Activated naive CD8-positive, alpha-beta T cell (primary cell): ENCODE measurements at regions not wholly inside any gene's neighbourhood (a gene's known extent, or its start where the extent isn't known, plus 50 kb on each side); places are given as distances from the start of the nearest gene placed in this dataset.

ENCODE experiments used
- H3K27ac Mint-ChIP-seq: one replicate; pipeline ENCODE4 v1.8.0; 2021; ENCODE audit warnings: mixed read lengths
- H3K27me3 Mint-ChIP-seq: one replicate; pipeline ENCODE4 v1.8.0; 2021; ENCODE audit warnings: mixed read lengths
- H3K36me3 Mint-ChIP-seq: one replicate; pipeline ENCODE4 v1.8.0; 2021; ENCODE audit warnings: mixed read lengths
- H3K4me1 Mint-ChIP-seq: one replicate; pipeline ENCODE4 v1.8.0; 2021; ENCODE audit warnings: low read depth, mixed read lengths
- H3K4me3 Mint-ChIP-seq: one replicate; pipeline ENCODE4 v1.8.0; 2021; ENCODE audit warnings: mild to moderate bottlenecking, mixed read lengths
- H3K9me3 Mint-ChIP-seq: one replicate; pipeline ENCODE4 v1.8.0; 2021; ENCODE audit warnings: low read depth, mixed read lengths

DNA sequence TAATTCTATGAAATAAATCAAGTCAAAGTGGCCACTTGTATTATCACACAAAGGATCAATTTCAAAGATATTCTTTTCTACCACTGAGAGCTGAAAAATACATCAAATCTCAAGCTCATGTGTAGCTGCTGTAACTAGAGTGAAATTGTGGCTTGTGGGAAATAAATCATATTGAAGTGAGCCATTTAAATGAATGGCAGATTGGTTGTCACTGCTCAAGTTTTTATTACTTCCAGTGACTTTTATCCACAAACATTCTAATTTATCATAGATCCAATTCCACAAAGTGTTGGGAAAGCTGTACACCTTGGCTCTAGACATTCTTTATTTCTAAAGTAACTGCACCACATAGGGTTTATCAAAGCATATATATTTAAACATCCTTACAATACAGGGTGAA, 285.4 kb downstream of the CNTN3 start:
- Mint-ChIP-seq H3K36me3 (no peaks in the 10 kb centered on the region), H3K9me3 (peaks cover 5% of the 10 kb centered on the region), H3K27ac (no peak overlapping the region), H3K4me3 (no peak overlapping the region), H3K27me3 (no peaks in the 10 kb centered on the region), H3K4me1 (no peaks in the 10 kb centered on the region)

DNA sequence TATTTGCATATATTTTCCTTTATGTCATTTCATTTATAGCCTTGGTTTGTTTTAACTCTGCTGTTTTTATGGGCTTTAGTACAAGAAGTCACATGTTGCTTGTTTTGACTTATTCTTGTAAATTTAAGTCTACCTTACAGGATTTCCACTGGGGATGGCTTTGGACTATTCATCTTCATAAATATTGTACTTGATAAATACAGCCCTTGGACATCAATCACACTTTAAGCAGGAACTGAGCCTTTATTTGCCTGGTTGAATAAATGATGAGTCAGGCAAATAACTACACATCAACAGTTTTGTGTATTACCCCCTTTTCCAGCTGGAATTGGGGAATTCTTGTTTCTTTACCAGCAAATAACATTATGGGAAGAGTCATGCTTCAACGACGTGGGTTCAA, 286.0 kb downstream of the CNTN3 start:
- Mint-ChIP-seq H3K27me3 (no peaks in the 10 kb centered on the region), H3K27ac (no peak overlapping the region), H3K4me1 (no peaks in the 10 kb centered on the region), H3K4me3 (no peak overlapping the region), H3K9me3 (peaks cover 5% of the 10 kb centered on the region), H3K36me3 (no peaks in the 10 kb centered on the region)

DNA sequence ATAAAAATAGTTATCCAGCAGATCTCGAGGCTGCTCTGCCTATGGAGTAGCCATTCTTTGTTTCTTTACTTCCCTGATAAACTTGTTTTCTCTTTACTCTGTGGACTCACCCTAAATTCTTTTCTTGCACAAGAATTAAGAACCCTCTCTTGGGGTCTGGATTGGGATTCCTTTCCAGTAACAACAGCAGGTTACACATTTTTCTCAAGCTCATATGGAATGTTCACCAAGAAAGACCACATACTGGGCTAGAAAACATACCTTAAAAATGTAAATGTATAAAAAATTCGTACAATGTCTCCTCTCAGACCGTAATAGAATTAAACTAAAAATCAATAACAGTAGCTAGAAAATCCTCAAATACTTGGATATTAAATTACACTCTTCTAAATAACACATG, 299.2 kb downstream of the CNTN3 start:
- Mint-ChIP-seq H3K27me3 (no peaks in the 10 kb centered on the region), H3K9me3 (peaks cover 15% of the 10 kb centered on the region), H3K4me3 (no peak overlapping the region), H3K27ac (no peak overlapping the region), H3K36me3 (no peaks in the 10 kb centered on the region), H3K4me1 (no peaks in the 10 kb centered on the region)

DNA sequence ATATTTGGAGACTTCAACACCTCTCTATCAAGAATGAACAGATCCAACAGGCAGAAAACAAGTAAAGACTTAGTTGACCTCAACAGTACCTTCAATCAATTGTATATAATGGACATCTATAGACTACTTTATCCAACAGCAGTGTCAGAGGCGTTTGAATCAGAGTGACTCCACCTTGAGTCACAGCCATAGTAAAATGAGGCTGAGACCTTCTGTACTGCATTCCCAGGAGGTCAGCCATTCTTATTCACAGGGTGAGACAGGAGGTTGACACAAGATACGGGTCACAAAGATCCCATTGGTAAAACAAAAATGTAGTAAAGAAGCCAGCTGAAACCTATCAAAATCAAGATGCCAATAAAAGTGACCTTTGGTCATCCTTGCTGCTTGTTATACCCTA, 299.8 kb downstream of the CNTN3 start:
- no peak overlapping the region for H3K4me3 Mint-ChIP-seq
- no peaks in the 10 kb centered on the region for H3K27me3 Mint-ChIP-seq
- no peaks in the 10 kb centered on the region for H3K36me3 Mint-ChIP-seq
- H3K4me1 Mint-ChIP-seq: no peaks in the 10 kb centered on the region
- H3K9me3 Mint-ChIP-seq: peaks cover 15% of the 10 kb centered on the region
- H3K27ac Mint-ChIP-seq: no peak overlapping the region

DNA sequence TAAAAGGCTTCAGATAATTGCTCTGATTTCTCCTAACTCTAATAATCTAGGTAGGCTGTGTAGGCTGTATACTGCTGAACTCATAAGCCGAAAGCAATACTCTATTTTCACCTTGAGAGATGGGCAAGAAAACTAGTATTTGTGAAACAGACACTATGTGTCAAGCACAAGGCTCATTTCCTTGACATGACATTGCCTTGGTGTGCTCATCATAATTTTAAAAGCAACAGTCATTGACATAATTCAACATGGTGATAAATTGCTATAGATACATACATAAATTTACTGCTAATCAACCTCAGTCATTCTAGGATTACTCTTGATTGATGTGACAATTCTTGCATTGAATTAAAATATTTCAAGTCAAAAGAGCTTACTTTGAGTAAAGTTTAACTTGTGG, 304.7 kb downstream of the CNTN3 start:
- Mint-ChIP-seq H3K4me3 (no peak overlapping the region), H3K9me3 (peaks cover 11% of the 10 kb centered on the region), H3K36me3 (no peaks in the 10 kb centered on the region), H3K27me3 (no peaks in the 10 kb centered on the region), H3K4me1 (no peaks in the 10 kb centered on the region), H3K27ac (no peak overlapping the region)

DNA sequence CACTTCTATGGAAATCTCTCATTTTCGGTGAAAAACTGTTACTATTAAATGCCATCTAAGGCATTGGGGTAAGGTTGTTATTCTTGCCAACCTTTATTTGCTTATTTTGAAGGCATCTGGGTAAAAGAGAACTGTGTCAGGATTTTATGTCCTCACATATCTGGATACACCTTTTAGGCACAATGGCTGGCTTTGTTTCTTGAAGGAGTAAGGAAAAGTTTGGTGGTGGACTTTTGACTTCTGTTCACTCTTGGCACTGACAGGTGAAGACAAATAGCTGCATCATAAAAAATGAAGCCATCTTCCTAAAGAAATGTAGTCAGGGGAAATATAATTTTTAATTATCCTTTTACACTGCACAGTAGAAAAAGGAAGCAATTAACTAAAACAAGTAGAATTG, 310.0 kb downstream of the CNTN3 start:
- Mint-ChIP-seq H3K4me3 (no peak overlapping the region), H3K27ac (no peak overlapping the region), H3K27me3 (no peaks in the 10 kb centered on the region), H3K36me3 (no peaks in the 10 kb centered on the region), H3K9me3 (no peaks in the 10 kb centered on the region), H3K4me1 (no peaks in the 10 kb centered on the region)

DNA sequence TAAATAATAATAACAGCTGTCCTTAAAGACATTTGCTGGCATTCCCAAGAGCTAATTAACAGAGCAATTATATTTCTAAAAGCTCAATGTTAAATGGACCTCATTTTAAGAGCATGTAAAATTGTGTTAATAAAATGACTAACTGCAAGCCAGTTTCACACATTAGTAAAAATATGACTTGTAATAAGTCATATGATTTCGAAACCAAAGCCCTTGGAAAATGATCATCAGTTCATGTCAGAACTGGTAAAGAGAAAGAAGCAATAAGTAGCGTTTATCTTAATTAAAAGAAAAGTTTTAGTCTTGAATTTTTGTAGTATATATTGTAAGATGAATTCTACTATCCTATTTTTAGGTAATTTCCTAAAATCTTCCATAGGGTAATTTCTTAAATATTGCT, 310.7 kb downstream of the CNTN3 start:
- Mint-ChIP-seq H3K36me3 (no peaks in the 10 kb centered on the region), H3K27ac (no peak overlapping the region), H3K9me3 (no peaks in the 10 kb centered on the region), H3K27me3 (no peaks in the 10 kb centered on the region), H3K4me1 (no peaks in the 10 kb centered on the region), H3K4me3 (no peak overlapping the region)

DNA sequence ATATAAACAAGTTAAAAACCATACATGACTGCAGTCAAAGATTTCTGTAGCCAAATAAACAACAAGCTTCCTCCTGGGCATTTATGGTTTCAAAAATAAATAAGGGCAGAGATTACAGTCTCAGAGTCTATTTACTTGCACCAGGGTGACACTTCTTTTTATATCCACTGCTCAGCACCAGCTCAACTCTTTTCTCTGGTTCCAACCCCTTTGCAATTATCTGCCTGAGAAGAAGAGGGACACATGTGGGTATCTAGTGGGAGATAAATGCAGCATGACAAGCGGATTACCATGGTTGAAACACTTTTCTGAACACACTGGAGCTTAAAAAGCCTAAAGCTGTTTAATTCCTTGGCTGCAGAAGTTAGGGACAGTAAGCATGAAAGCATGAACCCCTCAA, 311.5 kb downstream of the CNTN3 start:
- Mint-ChIP-seq H3K4me3 (no peak overlapping the region), H3K4me1 (no peaks in the 10 kb centered on the region), H3K36me3 (no peaks in the 10 kb centered on the region), H3K27ac (no peak overlapping the region), H3K27me3 (no peaks in the 10 kb centered on the region), H3K9me3 (no peaks in the 10 kb centered on the region)

DNA sequence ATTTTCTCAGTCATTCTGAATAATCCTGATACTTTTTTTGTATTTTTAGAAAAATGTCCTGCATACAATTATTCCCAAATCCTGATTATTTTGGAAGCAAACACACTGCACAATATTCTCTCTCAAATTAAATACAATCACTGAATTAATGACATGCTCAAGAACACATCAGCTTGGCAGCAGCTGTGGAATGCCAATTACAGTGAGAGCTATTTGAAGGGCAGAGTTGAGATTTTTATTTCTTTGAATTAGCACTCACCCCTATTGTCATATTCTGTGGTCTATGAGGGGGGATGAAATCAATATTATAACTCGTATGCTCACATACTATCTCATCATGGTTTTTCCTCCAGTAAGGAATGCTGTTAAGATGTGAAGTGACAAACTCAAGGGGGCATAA, 312.2 kb downstream of the CNTN3 start:
- H3K27me3 Mint-ChIP-seq: no peaks in the 10 kb centered on the region
- no peaks in the 10 kb centered on the region for H3K4me1 Mint-ChIP-seq
- no peak overlapping the region for H3K4me3 Mint-ChIP-seq
- no peaks in the 10 kb centered on the region for H3K36me3 Mint-ChIP-seq
- H3K27ac Mint-ChIP-seq: no peak overlapping the region
- H3K9me3 Mint-ChIP-seq: no peaks in the 10 kb centered on the region

DNA sequence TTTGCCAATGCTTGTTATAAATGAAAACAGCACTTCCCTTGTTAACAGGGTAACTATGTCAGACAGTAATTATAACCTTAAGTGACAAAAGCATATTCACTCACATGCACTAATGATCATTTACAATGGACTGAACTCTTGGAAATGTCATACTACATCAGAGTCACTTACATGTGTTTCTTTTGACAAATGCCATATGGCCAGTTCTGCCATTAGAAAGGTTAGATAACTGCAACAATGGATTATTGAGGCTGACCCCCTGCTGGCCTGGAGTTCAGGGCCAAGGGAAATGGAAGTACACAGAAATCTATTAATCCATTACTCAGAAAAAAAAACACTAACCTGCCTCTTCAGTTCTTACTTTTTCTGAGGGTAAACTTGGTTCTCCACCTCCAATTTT, 313.4 kb downstream of the CNTN3 start:
- no peaks in the 10 kb centered on the region for H3K27me3 Mint-ChIP-seq
- no peak overlapping the region for H3K27ac Mint-ChIP-seq
- H3K4me3 Mint-ChIP-seq: no peak overlapping the region
- no peaks in the 10 kb centered on the region for H3K9me3 Mint-ChIP-seq
- no peaks in the 10 kb centered on the region for H3K36me3 Mint-ChIP-seq
- no peaks in the 10 kb centered on the region for H3K4me1 Mint-ChIP-seq

DNA sequence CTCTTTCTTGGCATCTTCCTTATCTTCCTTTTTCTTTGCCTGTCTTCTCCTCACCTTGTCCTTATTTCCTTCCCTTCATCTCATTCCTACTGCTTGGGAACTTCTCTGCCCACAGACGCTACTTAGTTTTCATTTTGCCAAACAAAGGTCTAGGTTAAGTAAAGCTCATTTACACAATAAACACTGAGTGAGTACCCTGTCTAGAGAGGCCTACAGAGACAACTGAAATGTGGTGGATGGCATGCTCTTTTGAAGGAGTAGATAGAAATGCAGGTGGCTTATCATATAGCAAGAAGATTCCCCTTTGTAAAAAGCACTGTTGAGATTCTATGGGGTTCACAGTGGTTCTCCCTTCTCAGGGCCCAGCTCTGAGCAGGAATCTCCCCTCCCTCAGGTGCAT, 319.0 kb downstream of the CNTN3 start:
- Mint-ChIP-seq H3K27ac (no peak overlapping the region), H3K27me3 (no peaks in the 10 kb centered on the region), H3K4me3 (no peak overlapping the region), H3K36me3 (no peaks in the 10 kb centered on the region), H3K9me3 (no peaks in the 10 kb centered on the region), H3K4me1 (no peaks in the 10 kb centered on the region)

DNA sequence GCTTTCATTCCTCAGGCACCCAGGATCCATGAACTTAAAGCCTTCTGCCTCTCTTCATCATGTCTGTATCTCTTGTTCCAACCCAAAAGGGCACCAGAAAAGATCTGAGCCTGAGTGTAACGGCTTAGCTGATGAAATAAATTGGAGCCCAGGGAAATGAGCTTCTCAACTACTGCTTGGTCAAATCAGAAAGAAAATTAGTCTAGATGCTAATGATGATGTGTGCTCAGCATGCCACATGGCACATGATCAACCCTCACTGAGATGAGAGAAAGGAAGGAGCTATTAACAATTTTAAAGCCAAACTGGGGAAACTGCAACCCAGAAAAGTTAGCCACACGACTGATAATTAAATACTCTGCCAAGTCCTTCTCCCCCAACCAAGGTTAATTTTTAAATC, 325.7 kb downstream of the CNTN3 start:
- Mint-ChIP-seq H3K36me3 (no peaks in the 10 kb centered on the region), H3K4me1 (no peaks in the 10 kb centered on the region), H3K27me3 (no peaks in the 10 kb centered on the region), H3K9me3 (peaks cover 6% of the 10 kb centered on the region), H3K27ac (no peak overlapping the region), H3K4me3 (no peak overlapping the region)

DNA sequence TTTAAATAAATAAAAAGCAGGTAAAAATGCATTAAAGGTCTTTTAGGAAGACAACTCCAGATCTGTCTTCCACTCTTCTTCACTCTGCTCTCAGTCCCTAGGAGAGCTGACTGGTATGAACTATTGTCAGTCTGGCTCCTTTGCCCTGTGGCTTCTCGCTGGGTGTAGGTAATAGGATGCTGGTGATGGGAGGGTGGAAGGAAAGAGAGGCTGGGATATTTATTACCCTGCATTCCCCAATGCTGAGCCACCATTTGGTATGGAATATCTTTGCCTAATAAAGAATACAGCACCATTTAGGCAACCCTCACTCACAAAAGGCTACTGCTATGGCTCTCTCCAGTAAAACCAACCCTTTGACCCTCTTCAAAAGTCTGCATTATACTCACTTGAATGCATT, 326.9 kb downstream of the CNTN3 start:
- no peaks in the 10 kb centered on the region for H3K27me3 Mint-ChIP-seq
- H3K9me3 Mint-ChIP-seq: peaks cover 6% of the 10 kb centered on the region

DNA sequence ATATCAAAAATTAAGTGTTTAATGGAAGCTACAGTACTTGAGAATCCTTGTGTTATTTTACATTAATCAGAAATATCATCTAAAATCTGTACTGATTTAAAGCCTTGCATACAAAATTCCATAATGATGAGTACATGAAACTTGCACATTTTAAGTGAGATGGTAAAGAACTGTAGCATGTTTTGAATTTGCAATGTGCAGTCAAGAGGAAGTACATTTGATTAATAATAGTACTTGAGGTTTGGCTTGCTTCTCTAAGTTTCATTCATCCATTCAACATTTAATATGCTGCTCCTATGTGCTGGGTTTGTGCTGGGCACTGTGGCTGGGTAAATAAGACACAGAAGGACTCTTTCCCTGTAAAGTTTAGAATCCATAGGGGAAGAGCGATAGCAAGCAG, 332.3 kb downstream of the CNTN3 start:
- Mint-ChIP-seq H3K27me3 (no peaks in the 10 kb centered on the region), H3K9me3 (peaks cover 17% of the 10 kb centered on the region), H3K4me3 (no peak overlapping the region), H3K4me1 (no peaks in the 10 kb centered on the region), H3K27ac (no peak overlapping the region), H3K36me3 (no peaks in the 10 kb centered on the region)

More for the DNA sequence above, 326.9 kb downstream of the CNTN3 start:
- Mint-ChIP-seq H3K4me1 (no peaks in the 10 kb centered on the region), H3K27ac (no peak overlapping the region), H3K4me3 (no peak overlapping the region), H3K36me3 (no peaks in the 10 kb centered on the region)

DNA sequence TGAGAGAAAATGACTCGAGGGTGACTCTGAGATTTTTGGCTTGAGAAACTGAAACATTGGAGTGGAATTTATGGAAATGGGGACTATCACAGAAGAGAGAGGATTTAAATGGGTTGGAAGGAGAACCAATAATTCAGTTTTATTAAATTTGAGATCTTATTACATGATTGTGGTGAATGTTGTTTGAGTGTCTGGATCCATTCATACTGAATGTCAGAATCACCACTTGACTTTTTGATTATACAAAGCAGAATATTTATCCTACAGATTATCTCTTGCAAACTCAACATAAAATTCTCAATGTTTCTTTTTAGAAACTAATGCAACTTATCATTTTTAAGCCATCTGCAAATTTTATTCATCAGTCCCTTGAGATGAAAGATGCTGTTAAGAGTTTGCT, 332.8 kb downstream of the CNTN3 start:
- H3K27ac Mint-ChIP-seq: no peak overlapping the region
- H3K9me3 Mint-ChIP-seq: peaks cover 21% of the 10 kb centered on the region
- H3K4me3 Mint-ChIP-seq: no peak overlapping the region
- H3K4me1 Mint-ChIP-seq: no peaks in the 10 kb centered on the region
- H3K36me3 Mint-ChIP-seq: no peaks in the 10 kb centered on the region
- no peaks in the 10 kb centered on the region for H3K27me3 Mint-ChIP-seq

DNA sequence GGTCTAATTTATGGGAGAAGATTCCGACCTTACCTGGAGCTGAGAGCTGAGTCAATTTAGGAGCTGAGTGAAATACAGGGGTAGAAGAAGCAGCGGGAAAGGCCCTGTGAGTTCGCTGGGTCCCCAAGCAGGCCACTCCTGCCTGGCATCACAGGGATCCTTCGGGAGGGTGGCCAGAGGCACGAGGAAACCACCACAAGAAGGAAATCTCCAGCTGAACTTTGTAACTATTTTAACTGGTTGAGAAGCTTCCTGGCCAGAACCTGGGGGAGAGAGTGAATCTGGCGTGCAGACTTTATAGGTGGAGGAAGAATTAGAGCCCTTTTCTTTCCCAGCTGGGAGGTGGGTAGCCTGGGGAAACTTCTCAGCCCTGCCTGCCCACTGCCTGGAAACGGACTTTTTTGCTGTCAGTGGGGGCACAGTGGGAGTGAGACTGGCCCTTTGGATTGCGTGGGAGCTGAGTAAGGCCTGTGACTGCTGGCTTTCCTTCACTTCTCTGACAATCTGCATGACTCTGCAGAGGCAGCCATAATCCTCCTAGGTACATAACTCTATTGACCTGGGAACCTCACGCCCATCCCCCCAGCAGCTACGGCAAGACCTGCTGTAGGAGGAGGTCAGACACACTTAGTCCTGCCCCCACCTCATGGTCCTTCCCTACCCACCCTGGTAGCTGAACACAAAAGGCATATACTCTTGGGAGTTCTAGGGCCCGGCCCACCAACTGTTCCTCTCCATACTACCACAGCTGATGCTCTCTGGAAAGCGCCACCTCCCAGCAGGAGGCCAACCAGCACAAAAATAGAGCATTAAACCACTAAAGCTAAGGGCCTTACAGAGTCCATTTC, 340.7 kb downstream of the CNTN3 start:
- H3K27ac Mint-ChIP-seq: no peak overlapping the region
- H3K9me3 Mint-ChIP-seq: peaks cover 15% of the 10 kb centered on the region
- H3K4me3 Mint-ChIP-seq: no peak overlapping the region
- no peaks in the 10 kb centered on the region for H3K36me3 Mint-ChIP-seq
- H3K27me3 Mint-ChIP-seq: no peaks in the 10 kb centered on the region
- no peaks in the 10 kb centered on the region for H3K4me1 Mint-ChIP-seq
